HG03066 (cell line): ENCODE measurements at regions not wholly inside any gene's neighbourhood (a gene's known extent, or its start where the extent isn't known, plus 50 kb on each side); places are given as distances from the start of the nearest gene placed in this dataset.

Source experiments
- ATAC-seq: cut with Tn5 transposase; IDR thresholded peaks from one replicate; pipeline ENCODE4 v1.9.1; 2021; ENCODE audit warnings: low read depth; ENCODE audit not compliant: unreplicated experiment

DNA sequence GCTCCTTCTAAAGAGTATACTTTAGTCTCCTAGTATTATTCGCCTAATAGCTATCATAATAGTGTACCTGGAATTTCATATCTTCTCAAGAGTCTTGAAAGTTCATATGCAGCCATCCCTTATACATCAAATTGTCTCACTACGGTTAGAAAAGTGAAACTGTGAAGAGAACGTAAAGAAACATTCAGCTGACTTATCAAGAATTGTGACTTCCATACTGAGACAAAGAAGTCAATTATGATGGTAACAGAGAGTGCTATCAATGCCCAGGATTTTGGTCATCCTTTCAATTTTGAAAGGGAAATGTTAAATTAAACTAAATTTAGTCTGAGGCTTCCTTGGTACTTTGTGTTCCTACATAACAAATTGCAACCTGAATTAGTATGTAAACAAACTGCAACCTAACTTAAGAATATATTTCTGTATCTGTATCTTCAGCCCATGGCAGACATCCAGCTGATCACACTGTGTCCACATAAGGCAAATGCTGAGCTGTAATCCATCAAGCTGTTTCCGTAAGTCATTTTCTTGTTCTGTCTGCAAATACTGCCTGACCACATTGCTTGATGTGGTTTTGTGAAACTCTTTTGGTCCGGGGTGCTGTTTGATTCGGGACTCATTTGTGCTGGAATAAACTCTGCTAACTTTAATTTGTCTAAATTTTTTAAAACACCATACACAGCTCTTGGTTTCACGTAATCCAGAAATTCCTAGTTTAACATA lies 469.6 kb downstream of the SI start:
- ATAC-seq, result no peak

DNA sequence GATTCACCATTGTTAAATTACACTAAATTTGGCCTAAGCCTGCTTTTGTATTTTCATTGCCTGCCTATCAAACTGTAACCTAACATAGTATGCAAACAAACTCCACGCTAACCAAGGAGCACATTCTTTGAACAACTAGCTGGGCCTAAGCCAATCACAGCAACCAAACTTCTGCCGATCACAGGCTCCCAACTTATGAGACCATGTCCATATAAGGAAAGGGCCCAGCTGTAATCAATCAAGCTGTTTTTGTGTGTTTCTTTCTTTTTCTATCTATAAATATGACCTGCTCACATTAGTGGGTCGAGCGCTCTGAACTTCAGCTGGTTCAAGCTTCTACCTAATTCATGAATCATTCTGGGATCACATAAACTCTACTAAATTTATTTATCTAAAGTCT lies 473.6 kb downstream of the SI start:
- no peak for ATAC-seq

DNA sequence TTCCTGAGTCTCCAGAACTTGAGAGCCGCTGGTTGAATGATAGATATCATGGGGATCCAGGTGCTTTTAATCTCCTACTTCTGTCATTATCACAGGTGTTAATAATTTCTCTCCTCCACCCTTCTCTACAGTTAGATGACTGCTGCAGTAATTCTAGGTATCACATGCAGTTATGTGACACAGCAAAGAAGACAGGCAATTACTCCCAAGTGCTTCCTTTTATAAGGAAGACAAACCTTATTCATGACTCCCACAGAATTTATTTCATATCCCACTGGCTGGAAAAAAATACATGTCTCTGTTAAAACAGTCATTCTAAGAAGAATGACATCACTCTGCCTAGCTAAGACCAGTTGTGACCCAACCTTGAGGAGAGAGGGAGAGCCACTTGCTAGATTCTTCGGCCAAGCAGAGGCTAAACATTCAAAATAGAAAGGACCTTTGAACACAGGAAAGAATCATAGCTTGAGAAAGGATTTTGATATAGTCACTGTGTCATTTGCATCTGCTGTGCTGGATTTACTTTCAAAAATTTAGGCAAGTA lies 500.6 kb downstream of the SI start:
- ATAC-seq, result no peak

DNA sequence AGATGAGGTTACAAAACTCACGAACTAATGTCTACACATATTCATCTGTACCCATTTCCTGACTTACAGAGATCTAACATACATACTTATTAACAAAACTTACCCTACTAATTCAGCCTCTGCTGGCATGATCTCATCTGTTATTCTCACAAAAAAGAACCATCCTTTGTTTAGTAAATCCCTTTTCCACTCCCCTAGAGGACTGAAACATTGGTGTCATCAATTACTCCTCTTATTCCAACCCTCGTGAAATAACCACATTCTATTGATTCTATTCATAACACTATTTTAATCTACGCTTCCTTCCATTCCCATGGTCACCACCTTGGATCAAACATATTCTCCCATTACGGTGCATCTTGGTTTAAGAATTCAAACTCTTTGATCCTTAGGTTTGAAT lies 505.9 kb downstream of the SI start:
- no peak for ATAC-seq

DNA sequence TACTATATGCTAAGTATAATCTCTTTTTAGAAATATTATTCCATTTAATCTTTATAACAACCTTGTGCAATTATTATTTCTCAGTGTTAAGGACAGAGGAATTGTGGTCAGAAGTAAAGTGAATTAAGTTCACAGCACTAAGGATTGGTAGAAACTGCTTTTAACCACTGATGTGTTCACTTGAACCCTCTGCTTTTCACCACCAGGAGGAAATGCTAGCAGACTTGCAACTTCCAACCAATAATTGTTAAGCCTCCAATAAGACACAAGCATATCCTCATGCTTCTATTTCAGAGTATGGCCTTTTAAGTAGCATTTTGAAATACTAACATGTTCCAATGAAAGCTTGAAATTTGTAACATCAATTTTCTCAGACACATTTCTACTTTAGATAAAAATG lies 527.4 kb downstream of the SI start:
- no peak for ATAC-seq

DNA sequence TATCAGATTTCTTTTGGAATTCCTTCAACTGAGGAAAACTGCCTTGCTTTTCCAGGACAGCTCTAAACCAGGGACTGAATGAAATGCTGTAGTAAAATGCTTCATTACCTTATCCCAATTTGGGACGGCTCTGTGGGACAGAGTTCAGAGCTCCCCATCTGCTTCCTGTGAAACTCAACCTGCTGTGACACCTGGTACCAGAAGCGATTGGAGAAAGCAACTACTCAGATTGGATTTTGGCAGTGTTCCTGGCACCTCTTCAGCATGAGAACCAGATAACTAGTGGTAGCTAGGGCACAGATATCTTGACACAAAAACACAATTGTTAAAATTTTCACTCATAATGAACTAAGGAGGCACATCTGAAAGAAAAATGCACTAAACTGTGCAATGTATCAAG lies 539.1 kb downstream of the SI start:
- ATAC-seq, result no peak

DNA sequence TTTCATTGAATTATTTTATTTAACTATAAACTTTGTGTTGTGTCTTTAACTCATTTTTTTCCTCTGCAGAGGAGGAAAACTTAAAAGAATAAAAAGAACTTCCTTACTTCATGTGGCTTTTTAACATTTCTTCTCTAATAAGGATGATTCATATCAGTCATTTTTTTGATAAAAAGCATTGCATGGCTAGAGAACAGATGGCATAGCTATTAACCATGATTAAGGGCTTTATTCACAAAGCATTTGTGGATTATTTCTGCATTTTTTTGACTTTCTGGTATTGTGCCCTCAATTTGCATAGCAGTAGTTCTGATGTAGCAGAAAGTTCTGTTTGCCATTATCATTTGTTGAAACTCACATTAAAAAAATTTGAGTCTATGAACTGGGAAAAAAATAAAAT lies 540.8 kb downstream of the SI start:
- no peak for ATAC-seq

DNA sequence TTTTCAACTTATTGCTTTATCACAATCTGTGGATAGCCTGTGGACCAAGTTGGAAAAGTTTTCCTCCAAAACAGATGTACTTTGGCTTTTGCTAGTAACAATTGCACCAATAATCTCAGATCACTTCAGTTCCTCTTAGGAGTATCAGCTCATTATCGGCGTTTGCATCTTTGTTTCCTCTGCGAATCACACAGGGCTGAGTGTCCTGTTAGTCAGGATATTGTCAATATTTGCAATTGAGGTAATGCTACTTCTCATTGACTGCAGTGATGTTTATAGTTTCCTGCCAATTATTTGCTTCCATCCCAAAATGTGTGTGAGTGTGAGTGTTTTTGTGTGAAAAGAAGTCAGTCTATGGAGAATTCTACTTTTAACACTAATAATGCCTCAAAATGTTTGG lies 545.0 kb downstream of the SI start:
- ATAC-seq, result no peak

DNA sequence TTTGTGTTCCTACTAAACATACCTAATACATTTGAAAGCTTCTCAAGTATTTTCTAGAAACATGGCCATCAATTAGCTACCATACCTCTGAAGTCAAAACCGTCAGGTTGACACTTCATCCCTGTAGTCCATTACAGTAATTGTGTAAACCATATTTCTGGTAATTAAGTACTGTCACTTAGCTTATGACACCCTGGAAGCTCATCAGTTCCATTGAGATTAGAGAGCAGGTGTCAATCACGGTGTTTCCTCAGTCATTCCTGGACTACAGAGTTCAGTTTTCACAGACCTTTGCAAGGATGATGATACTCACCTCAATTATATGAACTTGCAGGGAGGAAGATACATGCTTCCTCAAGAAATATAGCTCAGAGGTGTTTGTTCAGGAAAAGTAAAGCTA lies 552.0 kb downstream of the SI start:
- ATAC-seq, result no peak

DNA sequence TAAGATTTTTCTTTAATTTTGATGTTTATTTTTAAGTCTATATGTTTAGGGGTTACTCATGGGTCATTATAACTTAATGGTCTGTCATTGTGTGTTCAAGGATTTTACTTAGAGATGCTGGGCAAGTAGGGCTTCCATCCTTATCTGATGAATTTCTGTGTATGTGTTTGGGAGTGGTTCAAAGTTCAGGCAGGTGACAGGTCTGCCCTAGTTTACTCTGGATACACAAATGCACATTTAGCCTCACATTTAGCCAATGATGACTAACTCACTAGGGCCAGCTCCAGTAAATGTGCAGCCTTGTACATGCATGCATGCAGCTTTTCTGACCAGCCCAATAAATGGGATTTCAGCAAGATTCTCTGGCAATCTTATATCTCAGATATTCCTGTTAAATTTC lies 554.1 kb downstream of the SI start:
- ATAC-seq, result no peak

DNA sequence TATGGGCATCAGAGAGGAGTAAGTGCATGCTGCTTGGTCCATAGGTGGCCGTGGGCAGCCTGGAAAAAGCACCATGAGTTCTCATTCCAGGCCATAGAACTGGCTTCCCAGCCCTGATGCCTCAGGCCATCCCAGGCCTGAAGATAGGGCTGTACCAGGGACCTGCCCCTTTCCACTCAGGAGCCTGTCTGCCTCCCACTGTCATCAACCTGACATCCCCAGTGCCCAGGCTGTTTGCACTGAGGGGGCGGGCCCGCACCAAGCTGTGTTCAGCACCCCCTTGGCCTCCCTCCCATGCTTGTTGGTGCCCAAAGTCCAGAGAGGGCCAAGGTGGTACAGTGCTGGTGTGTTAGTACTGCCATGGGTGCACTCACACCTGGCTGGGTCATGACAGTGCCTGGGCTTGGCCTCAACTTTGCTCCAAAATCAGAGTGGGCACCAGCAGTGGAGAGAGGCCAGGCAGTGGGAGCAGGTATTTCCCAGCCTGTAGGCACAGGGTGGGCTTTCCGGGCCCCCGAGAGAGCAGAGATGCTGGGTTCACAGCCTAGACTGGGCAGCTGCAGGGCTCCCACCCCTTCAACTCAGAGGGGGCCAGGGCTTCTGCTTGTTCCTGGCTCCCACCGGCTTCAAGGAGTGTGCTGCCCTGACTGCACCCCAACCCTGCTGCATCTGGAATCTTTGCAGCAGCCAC lies 556.1 kb downstream of the SI start:
- ATAC-seq, result no peak

DNA sequence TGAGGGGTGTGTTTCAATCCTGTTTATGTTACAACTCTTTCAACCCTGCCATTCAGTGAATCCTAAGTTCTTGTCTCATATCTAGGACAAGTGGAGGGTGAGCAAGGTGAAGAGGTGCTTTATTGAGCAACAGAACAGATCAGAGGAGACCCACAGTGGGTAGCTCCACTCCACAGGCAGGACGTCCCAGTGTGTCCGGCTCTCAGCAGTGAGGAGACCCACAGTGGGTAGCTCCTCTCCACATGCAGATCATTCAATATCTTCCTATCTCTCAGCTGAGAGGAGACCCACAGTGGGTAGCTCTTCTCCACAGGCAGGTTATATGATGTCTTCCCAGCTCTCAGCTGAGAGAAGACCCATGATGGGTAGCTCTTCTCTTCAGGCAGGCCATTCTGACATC lies 556.7 kb downstream of the SI start:
- ATAC-seq, result no peak

DNA sequence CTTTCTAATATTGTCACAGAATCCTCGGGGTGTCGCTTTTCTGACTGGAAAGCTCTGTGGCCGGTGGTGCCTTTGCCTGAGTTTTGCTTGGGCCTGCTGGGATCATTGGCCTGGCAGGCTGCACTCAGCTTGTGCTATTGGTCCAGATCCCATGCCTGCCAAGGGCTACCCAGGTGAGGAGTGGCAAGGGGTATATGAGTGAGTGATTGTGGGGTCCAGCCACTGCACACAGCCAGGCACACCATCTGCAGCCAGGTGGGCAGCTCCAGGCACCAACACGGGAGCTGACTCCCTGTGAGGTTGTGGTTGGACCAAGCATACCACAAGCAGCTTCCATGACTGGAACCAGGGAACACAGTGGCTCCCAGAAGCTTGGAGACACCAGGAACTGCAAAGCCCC lies 557.2 kb downstream of the SI start:
- no peak for ATAC-seq

DNA sequence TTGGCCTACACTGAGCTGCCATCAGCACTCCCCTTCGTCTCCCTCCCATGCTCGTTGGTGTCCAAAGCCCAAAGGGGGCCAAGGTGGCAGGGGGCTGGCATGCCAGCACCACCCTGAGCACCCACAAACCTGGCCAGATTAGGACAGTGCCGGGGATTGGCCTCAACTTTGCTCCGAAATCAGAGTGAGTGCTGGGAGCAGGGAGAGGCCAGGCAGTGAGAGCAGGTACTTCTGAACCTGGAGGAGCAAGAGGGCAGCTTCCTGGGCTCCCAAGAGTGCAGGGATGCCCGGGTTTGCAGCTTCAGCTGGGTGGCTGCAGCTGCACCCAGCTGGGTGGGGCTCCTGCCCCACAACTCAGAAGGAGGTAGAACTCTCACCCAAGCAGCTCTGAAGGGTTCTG lies 563.0 kb downstream of the SI start:
- ATAC-seq, result no peak

DNA sequence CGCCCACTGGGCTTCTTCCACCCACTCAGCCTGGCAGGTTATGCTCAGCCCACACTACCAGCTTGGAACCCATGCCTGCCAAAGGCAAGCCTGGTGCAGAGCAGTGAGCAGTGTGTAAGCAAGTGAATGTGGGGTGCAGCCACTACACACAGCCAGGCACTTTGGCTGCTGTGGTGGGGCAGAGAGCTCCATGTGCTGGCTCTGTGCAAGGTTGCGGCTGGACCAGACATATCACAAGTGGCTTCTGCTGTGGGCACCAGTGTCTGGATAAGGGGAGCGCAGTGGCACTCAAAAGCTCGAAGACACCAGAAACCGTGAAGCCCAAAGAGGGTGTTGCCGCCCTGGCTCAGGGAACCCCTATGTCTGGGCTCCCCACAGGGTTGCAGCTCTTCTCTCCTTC lies 563.7 kb downstream of the SI start:
- no peak for ATAC-seq

DNA sequence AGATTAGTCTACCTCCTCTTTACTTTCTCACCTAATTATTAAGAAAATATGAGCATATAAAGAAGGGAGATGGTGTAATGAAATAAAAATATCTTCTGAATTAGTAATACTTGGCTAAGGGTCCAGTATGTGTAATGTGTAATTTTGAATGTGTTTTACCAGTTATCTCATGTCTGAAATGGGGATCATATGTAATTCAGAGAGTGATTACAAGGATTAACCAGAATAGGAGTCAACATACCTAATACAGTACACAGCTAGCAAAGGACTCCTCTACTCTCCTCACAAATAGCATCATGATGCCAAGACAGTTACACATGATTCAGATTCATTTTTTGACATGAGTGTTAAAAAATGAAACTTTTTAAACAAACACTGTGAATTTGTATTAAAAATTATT lies 570.4 kb downstream of the SI start:
- no peak for ATAC-seq

DNA sequence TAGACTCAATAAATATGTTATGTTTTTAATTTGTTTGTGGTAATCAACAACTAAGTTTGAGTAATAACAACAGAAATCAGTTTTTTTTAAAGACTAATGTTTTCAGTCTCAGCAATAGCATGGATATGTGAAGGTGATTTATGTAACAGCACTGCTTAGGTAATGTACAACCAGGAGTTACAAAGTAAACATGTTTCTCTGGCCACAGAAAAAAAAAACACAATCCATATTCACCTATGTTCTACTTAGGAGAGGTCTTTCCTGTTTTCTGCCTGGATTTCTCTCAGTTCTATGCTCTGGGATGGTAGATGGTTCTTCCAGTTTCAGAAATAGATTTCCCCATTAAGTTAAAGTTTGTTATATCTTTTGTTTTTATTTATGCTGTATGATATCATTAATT lies 579.4 kb downstream of the SI start:
- no peak for ATAC-seq

DNA sequence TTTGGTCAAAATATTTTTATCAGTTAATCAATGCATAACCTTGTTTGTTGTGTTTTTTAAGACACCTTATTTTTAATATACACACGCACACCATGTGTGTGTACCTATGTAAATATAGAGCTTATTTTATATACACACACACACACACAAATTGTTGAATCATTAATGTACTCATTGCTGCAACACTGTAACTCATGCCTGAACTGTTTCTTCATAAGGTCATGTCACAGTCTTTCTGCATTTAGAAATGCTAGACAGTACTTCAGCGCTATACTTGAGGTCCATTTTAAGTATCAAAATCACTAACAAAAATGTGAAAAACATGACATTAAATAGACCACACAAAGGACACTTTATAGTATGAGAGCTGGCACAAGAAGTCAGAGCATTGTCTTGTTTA lies 589.4 kb downstream of the SI start:
- no peak for ATAC-seq

DNA sequence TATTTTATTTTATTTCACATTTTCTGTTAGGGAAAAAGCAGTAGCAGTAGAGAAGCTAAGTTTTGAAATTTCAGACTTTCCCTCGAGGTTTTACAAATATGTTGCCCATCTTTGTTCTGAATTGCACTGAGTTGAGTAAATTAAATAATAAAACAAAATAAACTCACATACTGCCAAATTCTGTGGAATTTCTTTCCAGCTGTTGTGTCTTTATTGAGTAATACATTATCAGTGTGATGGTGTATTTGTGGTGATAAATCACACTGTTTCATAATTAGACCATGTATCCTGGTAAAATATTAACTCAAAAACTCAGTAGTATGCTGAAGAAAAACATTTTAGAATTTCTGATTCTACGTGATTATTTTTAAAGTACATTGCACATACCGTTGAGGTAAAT lies 592.1 kb downstream of the SI start:
- no peak for ATAC-seq

DNA sequence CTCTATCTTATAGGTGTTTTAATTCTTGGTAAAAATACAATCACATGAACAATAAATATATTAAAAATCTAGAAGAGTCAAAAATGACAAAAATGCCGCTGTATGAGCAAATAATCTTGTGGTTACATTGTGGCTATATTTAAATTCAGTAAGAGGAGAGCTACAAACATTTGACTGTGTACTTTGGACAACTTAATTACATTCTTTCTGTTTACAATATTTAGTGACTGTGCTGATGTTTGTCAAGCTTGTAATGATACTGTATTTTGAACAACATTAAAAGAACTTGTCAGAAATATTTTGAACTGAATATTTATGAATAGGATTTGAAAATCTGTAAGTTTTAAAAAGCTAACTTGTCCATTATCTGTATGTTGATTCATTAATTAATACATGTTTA lies 598.3 kb downstream of the SI start:
- ATAC-seq, result no peak

DNA sequence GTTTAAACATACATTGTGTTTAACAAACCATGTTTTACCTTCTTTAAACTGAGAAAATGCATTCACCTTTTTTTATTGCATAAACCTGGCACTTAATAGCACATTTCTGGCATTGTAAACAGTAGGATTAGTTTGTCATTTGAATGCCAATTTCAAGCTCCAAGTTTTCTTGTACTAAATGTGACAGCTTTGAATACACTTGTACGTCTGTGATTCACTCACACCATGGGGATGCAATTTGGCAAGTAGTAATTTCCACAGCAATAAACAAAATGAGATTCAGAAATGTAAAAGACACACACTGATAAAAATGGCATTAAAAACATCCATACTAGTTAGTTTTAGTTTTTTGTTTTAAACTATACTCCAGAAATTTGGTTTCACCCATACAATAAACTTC lies 598.9 kb downstream of the SI start:
- ATAC-seq, result no peak

DNA sequence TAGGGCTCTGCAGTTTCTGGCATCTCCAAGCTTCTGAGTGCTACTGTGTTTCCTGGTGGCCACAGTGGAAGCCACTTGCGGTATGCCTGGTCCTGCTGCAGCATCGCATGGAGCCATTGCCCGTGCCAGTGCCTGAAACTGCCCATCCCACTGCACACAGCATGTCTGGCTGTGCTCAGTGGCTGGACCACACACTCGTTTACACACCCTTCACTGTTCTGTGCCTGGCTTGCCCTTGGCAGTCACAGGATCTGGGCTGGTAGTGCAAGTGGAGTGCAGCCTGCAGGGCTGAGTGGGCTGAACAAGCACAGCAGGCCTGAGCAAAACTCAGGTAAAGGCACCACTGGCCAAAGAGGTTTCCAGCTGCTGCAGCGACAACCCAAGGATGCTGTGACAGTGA lies 600.0 kb downstream of the SI start:
- ATAC-seq, result no peak
